ENCODE measurements at regions not wholly inside any gene's neighbourhood (a gene's known extent, or its start where the extent isn't known, plus 50 kb on each side); places are given as distances from the start of the nearest gene placed in this dataset.
A peak's percentile ranks its signal among the peaks of the same experiment; 100 is the strongest.

GRCh38 chr12:116421785-116422538 is 137.2 kb upstream of the MAP1LC3B2 start:
- intact Hi-C loops (cut with DNase I): loop anchor here (10.0 kb wide), 1 partner anchor 137 kb away; no protein-coding TSS in a partner anchor
- no peak for ATAC-seq

GRCh38 chr12:116423094-116423493 is 136.1 kb upstream of the MAP1LC3B2 start:
- DNase-seq (ENCODE audit: low spot score) (no peak), ATAC-seq (peak; percentile 33)
- intact Hi-C loops (cut with DNase I): loop anchor here (10.0 kb wide), 1 partner anchor 138 kb away; no protein-coding TSS in a partner anchor

More at GRCh38 chr12:116421785-116422538, 137.2 kb upstream of the MAP1LC3B2 start:
- DNase-seq (ENCODE audit: low spot score): no peak

- ATAC-seq (no peak), DNase-seq (ENCODE audit: low spot score) (no peak)
- intact Hi-C loops (cut with DNase I): loop anchor here (10.0 kb wide), 1 partner anchor 141 kb away; no protein-coding TSS in a partner anchor
Measured at GRCh38 chr12:116425256-116426193, 133.7 kb upstream of the MAP1LC3B2 start.

- peak; percentile 75 for DNase-seq (ENCODE audit: low spot score)
- peak; percentile 92 for ATAC-seq
- intact Hi-C loops (cut with DNase I): loop anchor here (10.0 kb wide), 1 partner anchor 142 kb away; no protein-coding TSS in a partner anchor
Measured at GRCh38 chr12:116426391-116427136, 132.6 kb upstream of the MAP1LC3B2 start.

DNA sequence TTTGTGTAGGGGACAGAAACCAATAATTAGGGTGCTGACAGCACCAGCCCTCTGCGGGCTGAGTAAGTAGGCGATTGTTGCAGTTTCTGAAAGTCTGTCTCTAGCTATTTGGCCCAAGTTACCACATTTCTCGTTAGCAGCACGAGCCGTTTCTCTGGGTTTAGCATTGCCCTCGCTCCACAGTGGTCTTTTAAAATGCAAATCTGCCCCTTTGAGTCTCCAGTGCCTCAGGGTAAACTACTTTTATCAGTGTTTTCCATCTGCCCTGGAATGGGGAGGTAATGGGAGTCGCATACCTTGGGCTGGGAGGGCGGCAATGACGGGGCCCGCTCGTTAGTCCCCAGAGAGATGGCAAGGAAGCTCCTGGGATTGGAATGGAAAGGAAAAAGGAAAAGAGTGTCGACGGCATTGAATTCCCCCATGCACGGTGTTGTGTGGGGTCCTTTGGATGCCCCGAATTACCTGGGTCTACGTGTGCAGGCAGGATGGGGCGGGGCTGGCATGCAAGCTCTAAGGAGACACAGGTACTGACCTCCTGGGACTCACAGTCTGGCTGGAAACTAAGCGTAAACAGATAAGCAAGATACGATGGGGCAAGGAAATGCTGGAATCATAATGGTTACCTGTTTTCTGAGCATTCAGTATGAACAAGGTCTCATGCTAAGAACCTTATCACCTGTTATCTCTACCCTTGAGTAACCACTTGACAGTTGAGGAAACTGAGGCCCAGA is 131.8 kb upstream of the MAP1LC3B2 start:
- DNase-seq (ENCODE audit: low spot score): no peak
- intact Hi-C loops (cut with DNase I): loop anchor here (10.0 kb wide), 1 partner anchor 143 kb away; no protein-coding TSS in a partner anchor
- no peak for ATAC-seq

GRCh38 chr12:116429826-116430360 is 129.3 kb upstream of the MAP1LC3B2 start:
- ATAC-seq (no peak), DNase-seq (ENCODE audit: low spot score) (no peak)
- intact Hi-C loops (cut with DNase I): loop anchor here (10.0 kb wide), 1 partner anchor 145 kb away; no protein-coding TSS in a partner anchor

DNA sequence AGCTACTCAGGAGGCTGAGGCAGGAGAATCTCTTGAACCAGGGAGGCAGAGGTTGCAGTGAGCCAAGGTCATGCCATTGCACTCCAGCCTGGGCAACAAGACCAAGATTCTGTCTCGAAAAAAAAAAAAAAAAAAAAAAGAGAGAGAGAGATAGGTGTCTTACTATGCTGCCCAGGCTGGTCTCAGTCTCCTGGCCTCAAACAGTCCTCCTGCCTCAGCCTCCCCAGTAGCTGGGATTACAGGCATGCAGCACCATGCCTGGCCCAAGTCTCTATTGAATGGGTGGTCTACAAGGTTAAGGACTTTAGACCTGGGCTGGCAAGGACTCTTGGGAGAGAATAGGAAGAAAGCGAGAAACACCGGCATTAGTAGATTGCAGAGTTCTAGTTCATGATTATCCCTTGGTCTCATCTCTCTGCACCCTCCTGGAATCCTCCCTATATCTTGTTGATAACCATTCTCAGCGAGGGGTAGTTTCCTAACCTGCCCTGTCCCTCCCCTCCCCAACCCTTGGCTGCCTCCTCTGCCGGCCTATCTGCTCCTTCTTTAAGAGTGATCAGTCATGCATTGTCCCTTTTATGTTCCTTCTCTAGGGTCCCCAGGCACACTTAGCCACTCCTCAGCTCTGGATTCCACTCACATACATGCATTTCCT is 128.1 kb upstream of the MAP1LC3B2 start:
- ATAC-seq: no peak
- DNase-seq (ENCODE audit: low spot score): no peak
- intact Hi-C loops (cut with DNase I): no loop called here

DNA sequence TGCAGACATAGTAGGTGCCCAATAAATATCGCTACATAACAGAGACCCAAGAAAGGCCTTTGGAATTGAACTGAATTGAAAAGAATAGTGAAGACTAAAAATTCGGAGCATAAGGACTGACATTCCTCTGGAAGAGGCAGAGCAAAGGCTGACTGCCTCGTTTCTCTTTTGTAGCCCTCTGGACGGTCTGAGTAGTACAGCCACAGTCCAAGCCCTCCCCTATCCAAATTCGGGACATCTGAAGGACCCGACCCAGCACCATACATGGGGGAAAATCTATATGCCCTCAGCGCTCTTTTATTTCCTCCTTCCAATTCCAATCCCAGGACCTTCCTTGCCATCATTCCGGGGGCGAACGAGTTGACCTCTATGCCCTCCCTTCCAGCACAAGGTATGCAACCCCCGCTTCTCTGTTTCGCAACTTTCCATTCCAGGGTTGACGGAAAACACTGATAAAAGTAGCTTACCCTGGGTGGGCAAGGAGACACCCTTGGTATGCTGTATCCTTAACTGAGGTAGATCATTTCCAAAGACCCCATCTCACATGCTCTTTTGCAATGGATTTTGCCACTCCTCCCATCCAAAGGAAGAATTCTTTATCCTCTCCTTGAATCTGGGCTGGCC is 127.4 kb upstream of the MAP1LC3B2 start:
- intact Hi-C loops (cut with DNase I): no loop called here
- ATAC-seq (no peak), DNase-seq (ENCODE audit: low spot score) (no peak)

DNA sequence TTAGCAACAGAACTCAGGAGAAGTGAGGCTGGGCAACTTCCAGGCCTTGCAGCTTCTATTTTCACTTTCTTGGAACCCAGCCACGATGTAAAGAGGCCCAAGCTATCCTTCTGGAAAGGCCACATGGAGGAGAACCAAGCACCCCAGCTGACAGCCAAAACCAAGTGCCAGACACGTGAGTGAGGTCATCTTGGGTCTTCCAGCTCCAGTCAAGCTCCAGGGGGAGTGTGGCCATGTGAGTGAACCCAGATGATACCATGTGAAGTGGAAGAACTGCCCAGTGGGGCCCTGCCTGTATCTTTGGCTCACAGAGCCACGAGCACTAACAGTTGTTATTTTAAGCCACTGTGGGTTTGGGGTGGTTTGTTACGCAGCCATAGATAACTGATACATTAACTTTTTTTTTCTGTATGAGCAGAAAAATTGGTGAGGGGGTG is 126.8 kb upstream of the MAP1LC3B2 start:
- ATAC-seq (no peak), DNase-seq (ENCODE audit: low spot score) (no peak)
- intact Hi-C loops (cut with DNase I): no loop called here

DNA sequence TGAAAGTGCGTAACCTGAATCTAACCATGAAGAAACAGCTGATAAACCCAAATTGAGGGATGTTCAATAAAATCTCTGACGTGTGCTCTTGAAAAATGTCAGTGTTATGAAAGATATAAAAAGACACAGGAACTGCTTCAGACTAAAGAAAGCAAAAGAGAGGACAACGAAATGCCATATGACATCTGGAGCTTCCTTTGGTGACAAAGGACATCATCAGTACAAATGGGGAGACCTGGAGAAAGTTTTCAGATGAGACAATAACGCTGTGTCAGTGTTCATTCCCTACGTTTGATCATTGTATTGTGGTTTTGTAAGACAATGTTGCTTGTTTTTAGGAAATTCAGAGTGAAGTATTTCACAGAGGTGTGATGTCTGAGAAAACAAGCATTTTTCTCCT is 125.9 kb upstream of the MAP1LC3B2 start:
- ATAC-seq: no peak
- intact Hi-C loops (cut with DNase I): no loop called here
- DNase-seq (ENCODE audit: low spot score): no peak

DNA sequence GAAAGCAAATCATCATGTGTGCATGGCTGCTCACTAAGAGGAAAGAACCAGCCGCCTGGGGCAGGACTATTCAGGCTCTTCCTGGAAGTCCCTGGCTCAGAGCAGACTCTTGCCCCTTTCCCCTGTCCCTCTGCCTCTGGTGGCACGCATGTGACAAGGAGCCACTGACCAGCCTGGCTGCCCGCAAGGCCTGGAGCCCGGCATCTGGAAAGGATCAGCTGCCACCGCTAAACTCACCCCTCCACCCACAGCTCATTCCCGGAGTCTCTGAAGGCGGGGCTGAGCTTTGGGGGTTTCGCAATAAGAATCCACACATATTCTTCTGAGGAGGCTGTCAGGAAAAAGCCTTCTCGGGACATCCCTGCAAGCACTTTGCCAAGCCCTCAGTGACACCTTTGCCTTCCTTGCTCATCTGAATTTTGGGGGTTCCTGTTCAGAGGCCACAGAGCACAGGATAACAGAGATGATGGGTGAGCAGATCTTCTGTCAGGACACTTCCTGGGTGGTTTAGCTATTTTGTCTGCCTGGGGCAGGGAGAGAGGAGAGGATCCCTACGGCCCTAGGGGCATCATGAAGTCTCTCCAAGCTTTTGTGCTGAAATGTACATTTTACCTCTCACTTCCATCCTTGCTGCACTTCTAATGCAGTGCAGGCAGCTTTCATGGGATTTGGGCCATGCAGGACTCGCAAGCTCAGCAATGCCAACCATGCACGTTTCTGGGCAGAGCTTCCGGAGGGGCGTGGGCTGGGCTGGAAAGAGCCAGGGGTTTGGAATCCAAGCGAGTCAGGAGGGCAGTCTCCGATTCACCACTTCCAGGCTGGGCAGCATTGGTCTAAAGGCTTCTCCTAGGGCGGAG is 124.8 kb upstream of the MAP1LC3B2 start:
- intact Hi-C loops (cut with DNase I): no loop called here
- ATAC-seq: peak; percentile 97
- DNase-seq (ENCODE audit: low spot score): peak; percentile 89

DNA sequence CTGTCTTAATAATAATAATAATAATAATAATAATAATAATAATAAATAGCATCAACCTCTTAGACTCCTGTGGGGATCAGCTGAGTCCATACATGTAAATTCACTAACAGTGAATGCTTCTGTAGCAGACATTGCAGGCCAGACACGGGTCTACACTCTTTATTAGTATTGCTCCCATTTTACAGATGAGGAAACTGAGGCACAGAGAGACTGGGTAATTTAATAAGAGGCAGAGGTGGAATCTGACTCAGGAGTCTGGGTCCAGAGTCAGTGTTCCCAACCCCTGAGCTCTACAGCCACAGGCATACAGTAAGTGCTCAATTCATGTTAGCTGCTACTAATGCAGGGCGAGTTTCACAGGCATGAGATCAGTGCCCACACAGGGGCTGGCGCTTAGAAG is 123.2 kb upstream of the MAP1LC3B2 start:
- DNase-seq (ENCODE audit: low spot score) (no peak), ATAC-seq (no peak)
- intact Hi-C loops (cut with DNase I): no loop called here

DNA sequence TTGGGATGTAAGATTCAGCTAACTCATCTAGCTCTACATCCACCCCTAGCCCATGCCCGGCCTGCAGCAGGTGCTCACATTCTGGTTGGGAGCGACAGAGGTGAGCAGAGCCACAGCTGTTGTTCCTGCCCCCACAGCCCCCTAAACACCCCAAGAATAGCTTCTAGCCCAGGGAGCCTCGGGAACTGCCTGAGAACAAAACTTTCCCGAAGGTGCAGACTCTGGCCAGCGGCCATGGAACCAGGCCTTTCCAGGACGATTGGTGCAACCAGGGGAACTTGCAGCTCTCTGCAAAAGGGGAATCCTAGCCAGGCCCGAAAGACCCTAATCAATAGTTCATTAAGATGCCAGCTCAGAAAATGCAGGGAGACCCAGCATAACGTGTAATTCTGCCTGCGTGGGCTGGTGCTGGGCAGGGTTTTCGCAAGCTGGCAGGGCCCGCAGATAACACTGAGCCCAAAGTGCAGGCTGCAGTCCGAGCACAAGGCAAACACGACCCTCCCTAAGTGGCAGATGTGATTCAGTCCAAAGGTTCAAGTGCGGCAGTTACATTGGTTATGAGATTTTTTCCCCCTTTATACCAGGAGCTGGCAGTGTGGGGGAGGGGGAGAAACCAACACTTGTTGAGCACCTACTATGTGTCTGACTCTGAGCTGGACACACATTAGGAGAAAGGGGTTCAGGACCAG is 122.5 kb upstream of the MAP1LC3B2 start:
- intact Hi-C loops (cut with DNase I): no loop called here
- no peak for ATAC-seq

DNA sequence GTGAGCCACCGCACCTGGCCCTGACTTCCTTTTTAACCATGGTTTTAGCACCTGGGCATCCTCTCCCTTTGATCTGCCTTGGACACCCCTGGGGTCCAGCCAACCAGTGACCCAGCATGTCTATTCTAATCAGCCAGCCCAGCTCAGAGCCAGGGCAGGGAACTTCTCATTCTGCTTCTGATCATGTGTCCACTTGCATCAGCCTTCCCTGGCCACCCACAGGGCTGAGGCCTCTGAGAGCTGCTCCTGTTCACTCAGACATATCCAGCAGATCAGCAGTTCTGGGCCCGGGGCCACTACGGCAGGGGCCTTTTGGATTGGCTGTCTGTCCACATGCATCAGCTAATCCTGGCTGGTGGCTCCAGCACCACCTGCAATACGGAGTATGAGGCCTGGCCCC is 117.9 kb upstream of the MAP1LC3B2 start:
- no peak for ATAC-seq
- intact Hi-C loops (cut with DNase I): no loop called here
- no peak for DNase-seq (ENCODE audit: low spot score)

More for the DNA sequence above, 122.5 kb upstream of the MAP1LC3B2 start:
- no peak for DNase-seq (ENCODE audit: low spot score)

DNA sequence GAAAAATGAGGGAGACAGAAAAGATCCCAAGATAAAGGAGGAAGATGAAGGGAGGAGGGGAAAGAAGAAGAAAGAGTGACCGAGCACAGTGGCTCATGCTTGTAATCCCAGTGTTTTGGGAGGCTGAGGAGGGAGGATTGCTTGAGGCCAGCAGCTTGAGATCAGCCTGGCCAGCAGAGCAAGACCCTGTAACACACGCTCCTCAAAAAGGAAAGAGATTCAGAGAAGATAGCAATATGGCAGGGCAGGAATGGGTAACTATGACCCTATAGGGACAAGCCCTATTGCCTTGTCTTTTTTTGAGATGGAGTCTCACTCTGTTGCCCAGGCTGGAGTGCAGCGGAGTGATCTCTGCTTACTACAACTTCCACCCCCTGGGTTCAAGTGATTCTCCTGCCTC is 116.9 kb upstream of the MAP1LC3B2 start:
- intact Hi-C loops (cut with DNase I): no loop called here
- no peak for DNase-seq (ENCODE audit: low spot score)
- no peak for ATAC-seq

DNA sequence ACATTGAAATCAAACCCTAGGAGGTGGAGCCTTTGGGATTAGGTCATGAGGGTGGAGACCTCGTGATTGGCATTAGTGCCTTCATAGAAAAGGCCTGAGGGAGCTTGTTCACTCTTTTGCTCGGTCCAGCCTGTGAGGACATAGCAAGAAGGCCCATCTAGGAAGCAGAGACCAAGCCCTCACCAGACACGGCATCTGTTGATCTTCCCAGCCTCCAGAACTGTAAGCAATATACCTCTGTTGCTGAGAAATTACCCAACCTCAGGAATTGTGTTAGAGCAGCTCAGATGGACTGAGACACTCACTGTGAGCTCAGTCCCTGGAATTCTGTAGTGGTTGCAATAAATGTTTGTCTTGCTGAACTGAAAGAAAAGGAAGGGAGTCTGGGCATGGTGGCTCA is 116.2 kb upstream of the MAP1LC3B2 start:
- no peak for DNase-seq (ENCODE audit: low spot score)
- intact Hi-C loops (cut with DNase I): no loop called here
- no peak for ATAC-seq

All from sciatic nerve (tissue), 2 donors.